Caco-2 (cell line): ENCODE measurements at regions not wholly inside any gene's neighbourhood (a gene's known extent, or its start where the extent isn't known, plus 50 kb on each side); places are given as distances from the start of the nearest gene placed in this dataset.

ENCODE experiments used
- BruUV-seq: library from RNA; stranded (reverse); fragments of 400-500 nt; replicated peaks from 2 replicates; lab custom pipeline; 2021; lab: Mats Ljungman, UMichigan
- CTCF ChIA-PET: fragments of 300-600 bp; sonication (Branson Sonifier 250); formaldehyde crosslinking; loops from one replicate; lab custom pipeline; 2022; ENCODE audit warnings: antibody characterized with exemption; lab: Charles Lee
- POLR2A ChIA-PET: fragments of 300-600 bp; sonication (Branson Sonifier 250); formaldehyde crosslinking; loops from one replicate; lab custom pipeline; 2022; ENCODE audit warnings: antibody characterized with exemption; lab: Charles Lee
- DNase-seq, 2 experiments: peaks; one replicate each; pipeline versions ENCODE4 v3.0.0 to v3.0.0-alpha.2; 2020 to 2022
- H3K27me3 ChIP-seq: replicated peaks from 2 replicates; pipeline ENCODE4 v1.6.0; 2011; ENCODE audit warnings: low read length; ENCODE audit not compliant: control insufficient read depth, insufficient read depth
- H3K36me3 ChIP-seq: 2 replicates; pipeline ENCODE4 v1.5.1; 2011; ENCODE audit warnings: low read length; ENCODE audit not compliant: control insufficient read depth, insufficient read depth
- H3K4me1 ChIP-seq: fragments of 250-450 bp; sonication (Bioruptor Pico); 2 replicates; pipeline ENCODE4 v1.5.1; 2020; ENCODE audit warnings: mild to moderate bottlenecking
- H3K4me3 ChIP-seq: 2 replicates; pipeline ENCODE4 v1.5.1; 2011; ENCODE audit warnings: low read depth, mild to moderate bottlenecking, control low read depth, low read length
- H3K9me3 ChIP-seq: fragments of 250-450 bp; sonication (Bioruptor Pico); 2 replicates; pipeline ENCODE4 v1.5.1; 2020; ENCODE audit warnings: mild to moderate bottlenecking, moderate library complexity
- H3K27ac Mint-ChIP-seq: one replicate; pipeline ENCODE4 v1.8.0; 2022; ENCODE audit warnings: mixed read lengths; ENCODE audit not compliant: unreplicated experiment
- H3K27me3 Mint-ChIP-seq: one replicate; pipeline ENCODE4 v1.8.0; 2022; ENCODE audit warnings: mixed read lengths; ENCODE audit not compliant: insufficient read depth, unreplicated experiment
- H3K36me3 Mint-ChIP-seq: one replicate; pipeline ENCODE4 v1.8.0; 2022; ENCODE audit warnings: mild to moderate bottlenecking, mixed read lengths; ENCODE audit not compliant: insufficient read depth, unreplicated experiment
- H3K4me1 Mint-ChIP-seq: one replicate; pipeline ENCODE4 v1.8.0; 2022; ENCODE audit warnings: low read depth, mixed read lengths; ENCODE audit not compliant: unreplicated experiment
- H3K4me3 Mint-ChIP-seq: one replicate; pipeline ENCODE4 v1.8.0; 2022; ENCODE audit warnings: mild to moderate bottlenecking, moderate library complexity, mixed read lengths; ENCODE audit not compliant: unreplicated experiment
- H3K9me3 Mint-ChIP-seq: one replicate; pipeline ENCODE4 v1.8.0; 2022; ENCODE audit warnings: mixed read lengths; ENCODE audit not compliant: unreplicated experiment
- CTCF ChIP-seq, 2 experiments: fragments of 200-600 bp in 1 of 2; IDR thresholded peaks; 1 replicate in 1 of 2; 2 replicates in 1 of 2; pipeline versions ENCODE4 v1.5.1 to v1.8.0; 2011 to 2022; ENCODE audit warnings: antibody characterized with exemption in 1 of 2, control low read depth in 1 of 2, inconsistent platforms in 1 of 2, low read depth in 1 of 2, low read length in 1 of 2, mild to moderate bottlenecking in 1 of 2, moderate library complexity in 1 of 2; ENCODE audit not compliant: insufficient read depth in 1 of 2, severe bottlenecking in 1 of 2, unreplicated experiment in 1 of 2
- intact Hi-C: fragments of 100-400 bp; cut with micrococcal nuclease; formaldehyde crosslinking; loops from one replicate; pipeline ENCODE4 v1.10.0; 2022; ENCODE audit not compliant: unreplicated experiment

- ChIA-PET CTCF (interaction anchor here (1.6 kb wide), 1 partner anchor 51 kb away, joined by 4 read pairs; no protein-coding TSS in a partner anchor), POLR2A (no interaction called here)
- no peaks in the 10 kb centered on the region for H3K9me3 Mint-ChIP-seq
- Histone ChIP-seq H3K4me3 (no peak overlapping the region), H3K4me1 (peaks cover 6% of the 10 kb centered on the region; the same call in 1 of the 2 replicates), H3K27me3 (no peaks in the 10 kb centered on the region), H3K36me3 (no peaks in the 10 kb centered on the region), H3K9me3 (no peaks in the 10 kb centered on the region)
- no peaks in the 10 kb centered on the region for H3K27me3 Mint-ChIP-seq
- no peak for TF ChIP-seq CTCF (IDR thresholded peaks at IDR 0.05; ENCODE audit: insufficient read depth in 1 of 2, low read depth in 1 of 2, low read length in 1 of 2, severe bottlenecking in 1 of 2, unreplicated experiment in 1 of 2)
- intact Hi-C loops: no loop called here
- no peak overlapping the region for H3K4me3 Mint-ChIP-seq
- H3K36me3 Mint-ChIP-seq: no peaks in the 10 kb centered on the region
- H3K4me1 Mint-ChIP-seq: peaks cover 6% of the 10 kb centered on the region
- no TSS peak for BruUV-seq
- no peak overlapping the region for H3K27ac Mint-ChIP-seq
- DNase-seq: no peak
Measured at GRCh38 chr16:50856991-50857390, 115.1 kb downstream of the CYLD start.

- H3K4me1 Mint-ChIP-seq: no peaks in the 10 kb centered on the region
- Histone ChIP-seq H3K4me3 (no peak overlapping the region), H3K27me3 (no peaks in the 10 kb centered on the region), H3K4me1 (no peaks in the 10 kb centered on the region), H3K36me3 (no peaks in the 10 kb centered on the region), H3K9me3 (no peaks in the 10 kb centered on the region)
- H3K27ac Mint-ChIP-seq: no peak overlapping the region
- BruUV-seq: no TSS peak
- POLR2A ChIA-PET: no interaction called here
- H3K4me3 Mint-ChIP-seq: no peak overlapping the region
- CTCF ChIA-PET: no interaction called here
- TF ChIP-seq CTCF (IDR thresholded peaks at IDR 0.05; ENCODE audit: insufficient read depth in 1 of 2, low read depth in 1 of 2, low read length in 1 of 2, severe bottlenecking in 1 of 2, unreplicated experiment in 1 of 2): no peak
- intact Hi-C loops: no loop called here
- DNase-seq: no peak
- no peaks in the 10 kb centered on the region for H3K36me3 Mint-ChIP-seq
- H3K27me3 Mint-ChIP-seq: peaks cover 2% of the 10 kb centered on the region
- no peaks in the 10 kb centered on the region for H3K9me3 Mint-ChIP-seq
Measured at GRCh38 chr16:50853329-50853728, 111.4 kb downstream of the CYLD start.
